ENCODE measurements at regions not wholly inside any gene's neighbourhood (a gene's known extent, or its start where the extent isn't known, plus 50 kb on each side); places are given as distances from the start of the nearest gene placed in this dataset.

DNA sequence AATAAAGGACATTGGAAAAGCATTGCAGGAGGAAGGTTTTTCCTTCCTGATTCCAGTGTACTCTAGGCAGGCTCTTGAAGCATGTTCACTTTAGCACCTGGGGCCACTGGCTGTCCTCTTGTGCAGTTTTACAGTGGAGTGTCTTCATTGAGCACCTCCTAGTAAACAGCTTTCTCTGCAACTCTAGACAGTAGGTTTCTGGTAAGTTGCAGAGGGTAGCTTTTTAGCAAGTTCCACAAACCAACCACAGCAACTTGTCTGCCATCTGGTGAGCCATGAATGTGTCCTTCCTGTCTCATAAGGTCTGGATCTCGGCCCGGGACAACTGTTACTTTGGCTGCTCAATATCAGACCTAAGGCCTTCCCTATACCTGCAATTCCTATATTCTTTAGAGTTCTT, 488.0 kb downstream of the MAN2A1 start:
- H3K36me3 ChIP-seq (ENCODE audit: control insufficient read depth in 4 of 4, insufficient read depth in 4 of 4, low read length in 3 of 4): no peaks in the 10 kb centered on the region
- ChIA-PET CTCF (no interaction called here), POLR2A (no interaction called here)
- H3K9me3 ChIP-seq (ENCODE audit: control extremely low read depth in 1 of 5, control insufficient read depth in 4 of 5, insufficient read depth in 2 of 5, low read depth in 1 of 5, low read length in 4 of 5): no peaks in the 10 kb centered on the region
- H3K4me1 ChIP-seq (ENCODE audit: control extremely low read depth in 1 of 4, control insufficient read depth in 4 of 4, insufficient read depth in 4 of 4, low read length in 3 of 4): no peaks in the 10 kb centered on the region
- DNase-seq: no peak
- WGBS (ENCODE audit: insufficient coverage): 90% methylated on average over 2 of the region's 2 CpGs
- H3K4me3 ChIP-seq (ENCODE audit: control insufficient read depth in 1 of 7, extremely low read depth in 1 of 7, insufficient read depth in 4 of 7, low read depth in 2 of 7, low read length in 6 of 7): no peak overlapping the region
- no peaks in the 10 kb centered on the region for H3K27me3 ChIP-seq (replicated peaks in 2 of 5; ENCODE audit: control insufficient read depth in 4 of 5, insufficient read depth in 5 of 5, low read length in 4 of 5)
- H3K27ac ChIP-seq (ENCODE audit: insufficient read depth in 1 of 2, low read depth in 1 of 2, low read length in 2 of 2, poor library complexity in 1 of 2, severe bottlenecking in 2 of 2): no peak overlapping the region

- H3K4me1 ChIP-seq (ENCODE audit: control extremely low read depth in 1 of 4, control insufficient read depth in 4 of 4, insufficient read depth in 4 of 4, low read length in 3 of 4): no peaks in the 10 kb centered on the region
- WGBS (ENCODE audit: insufficient coverage): no CpG with 5 or more reads among the region's 2 CpGs
- no peak overlapping the region for H3K27ac ChIP-seq (ENCODE audit: insufficient read depth in 1 of 2, low read depth in 1 of 2, low read length in 2 of 2, poor library complexity in 1 of 2, severe bottlenecking in 2 of 2)
- H3K36me3 ChIP-seq (ENCODE audit: control insufficient read depth in 4 of 4, insufficient read depth in 4 of 4, low read length in 3 of 4): no peaks in the 10 kb centered on the region
- H3K27me3 ChIP-seq (replicated peaks in 2 of 5; ENCODE audit: control insufficient read depth in 4 of 5, insufficient read depth in 5 of 5, low read length in 4 of 5): no peaks in the 10 kb centered on the region
- no peak for DNase-seq
- peaks cover 0 to 2% (median 0%) of the 10 kb centered on the region in 5 experiments for H3K9me3 ChIP-seq (ENCODE audit: control extremely low read depth in 1 of 5, control insufficient read depth in 4 of 5, insufficient read depth in 2 of 5, low read depth in 1 of 5, low read length in 4 of 5)
- POLR2A ChIA-PET: no interaction called here
- H3K4me3 ChIP-seq (ENCODE audit: control insufficient read depth in 1 of 7, extremely low read depth in 1 of 7, insufficient read depth in 4 of 7, low read depth in 2 of 7, low read length in 6 of 7): no peak overlapping the region
- CTCF ChIA-PET: no interaction called here
Observed at GRCh38 chr5:110179321-110179720, 489.6 kb downstream of the MAN2A1 start.

DNA sequence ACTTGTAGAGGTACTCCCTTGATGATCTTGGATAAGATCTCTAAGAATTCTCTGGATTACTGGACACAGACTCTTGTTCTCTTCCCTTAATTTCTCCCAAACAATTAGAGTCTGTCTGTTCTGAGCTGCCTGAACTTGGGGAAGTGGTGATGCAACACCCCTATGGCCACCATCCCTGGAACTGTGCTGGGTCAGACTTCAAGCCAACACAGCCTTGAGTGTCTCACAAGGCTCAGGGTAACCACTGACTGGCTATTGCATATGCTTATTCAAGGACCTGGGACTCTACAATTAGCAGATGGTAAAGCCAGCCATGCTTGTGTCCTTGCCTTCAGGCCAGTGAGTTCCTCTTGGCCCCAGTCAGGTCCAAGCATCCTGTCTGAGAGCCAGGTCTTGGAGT, 504.5 kb downstream of the MAN2A1 start:
- Histone ChIP-seq H3K27me3 (replicated peaks in 2 of 5; ENCODE audit: control insufficient read depth in 4 of 5, insufficient read depth in 5 of 5, low read length in 4 of 5) (no peaks in the 10 kb centered on the region), H3K4me1 (ENCODE audit: control extremely low read depth in 1 of 4, control insufficient read depth in 4 of 4, insufficient read depth in 4 of 4, low read length in 3 of 4) (no peaks in the 10 kb centered on the region), H3K9me3 (ENCODE audit: control extremely low read depth in 1 of 5, control insufficient read depth in 4 of 5, insufficient read depth in 2 of 5, low read depth in 1 of 5, low read length in 4 of 5) (peaks cover 0 to 2% (median 0%) of the 10 kb centered on the region in 5 experiments), H3K36me3 (ENCODE audit: control insufficient read depth in 4 of 4, insufficient read depth in 4 of 4, low read length in 3 of 4) (no peaks in the 10 kb centered on the region), H3K4me3 (ENCODE audit: control insufficient read depth in 1 of 7, extremely low read depth in 1 of 7, insufficient read depth in 4 of 7, low read depth in 2 of 7, low read length in 6 of 7) (no peak overlapping the region), H3K27ac (ENCODE audit: insufficient read depth in 1 of 2, low read depth in 1 of 2, low read length in 2 of 2, poor library complexity in 1 of 2, severe bottlenecking in 2 of 2) (no peak overlapping the region)
- ChIA-PET POLR2A (no interaction called here), CTCF (no interaction called here)
- no peak for DNase-seq

- Histone ChIP-seq H3K9me3 (ENCODE audit: control extremely low read depth in 1 of 5, control insufficient read depth in 4 of 5, insufficient read depth in 2 of 5, low read depth in 1 of 5, low read length in 4 of 5) (peaks cover 0 to 2% (median 0%) of the 10 kb centered on the region in 5 experiments), H3K36me3 (ENCODE audit: control insufficient read depth in 4 of 4, insufficient read depth in 4 of 4, low read length in 3 of 4) (no peaks in the 10 kb centered on the region), H3K27ac (ENCODE audit: insufficient read depth in 1 of 2, low read depth in 1 of 2, low read length in 2 of 2, poor library complexity in 1 of 2, severe bottlenecking in 2 of 2) (no peak overlapping the region), H3K27me3 (replicated peaks in 2 of 5; ENCODE audit: control insufficient read depth in 4 of 5, insufficient read depth in 5 of 5, low read length in 4 of 5) (no peaks in the 10 kb centered on the region), H3K4me3 (ENCODE audit: control insufficient read depth in 1 of 7, extremely low read depth in 1 of 7, insufficient read depth in 4 of 7, low read depth in 2 of 7, low read length in 6 of 7) (no peak overlapping the region), H3K4me1 (ENCODE audit: control extremely low read depth in 1 of 4, control insufficient read depth in 4 of 4, insufficient read depth in 4 of 4, low read length in 3 of 4) (no peaks in the 10 kb centered on the region)
- DNase-seq: no peak
- POLR2A ChIA-PET: no interaction called here
- no CpG with 5 or more reads among the region's 1 CpG for WGBS (ENCODE audit: insufficient coverage)
- CTCF ChIA-PET: no interaction called here
Observed at GRCh38 chr5:110195288-110195687, 505.6 kb downstream of the MAN2A1 start.

DNA sequence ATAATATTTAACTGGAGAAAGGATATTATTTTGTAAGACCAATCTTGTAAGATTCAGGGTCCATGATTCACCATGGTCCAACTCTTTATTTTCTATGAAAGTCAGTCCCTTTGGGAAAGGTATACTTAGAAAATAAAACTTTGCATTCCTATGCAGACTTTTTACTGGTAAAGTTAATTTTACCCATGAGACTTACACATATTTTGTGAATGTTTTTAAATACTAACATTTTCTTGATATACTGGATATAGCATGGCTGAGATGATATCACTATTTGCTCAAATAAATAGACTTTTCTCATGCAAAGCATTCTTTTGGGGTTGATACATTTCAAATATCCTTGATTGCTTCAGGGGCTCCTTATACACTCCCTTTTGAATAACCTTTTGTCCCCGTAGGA, 512.1 kb downstream of the MAN2A1 start:
- ChIA-PET CTCF (no interaction called here), POLR2A (interaction anchor here (0.5 kb wide), 1 partner anchor 408 kb away, joined by 5 read pairs; no protein-coding TSS in a partner anchor)
- Histone ChIP-seq H3K27ac (ENCODE audit: insufficient read depth in 1 of 2, low read depth in 1 of 2, low read length in 2 of 2, poor library complexity in 1 of 2, severe bottlenecking in 2 of 2) (no peak overlapping the region), H3K4me1 (ENCODE audit: control extremely low read depth in 1 of 4, control insufficient read depth in 4 of 4, insufficient read depth in 4 of 4, low read length in 3 of 4) (no peaks in the 10 kb centered on the region), H3K4me3 (ENCODE audit: control insufficient read depth in 1 of 7, extremely low read depth in 1 of 7, insufficient read depth in 4 of 7, low read depth in 2 of 7, low read length in 6 of 7) (no peak overlapping the region), H3K9me3 (ENCODE audit: control extremely low read depth in 1 of 5, control insufficient read depth in 4 of 5, insufficient read depth in 2 of 5, low read depth in 1 of 5, low read length in 4 of 5) (peaks cover 0 to 6% (median 0%) of the 10 kb centered on the region in 5 experiments), H3K36me3 (ENCODE audit: control insufficient read depth in 4 of 4, insufficient read depth in 4 of 4, low read length in 3 of 4) (no peaks in the 10 kb centered on the region), H3K27me3 (replicated peaks in 2 of 5; ENCODE audit: control insufficient read depth in 4 of 5, insufficient read depth in 5 of 5, low read length in 4 of 5) (no peaks in the 10 kb centered on the region)
- WGBS (ENCODE audit: insufficient coverage): 100% methylated on average over 1 of the region's 1 CpG
- DNase-seq: no peak

- POLR2A ChIA-PET: no interaction called here
Observed at GRCh38 chr5:110203661-110204060, 513.9 kb downstream of the MAN2A1 start.

DNA sequence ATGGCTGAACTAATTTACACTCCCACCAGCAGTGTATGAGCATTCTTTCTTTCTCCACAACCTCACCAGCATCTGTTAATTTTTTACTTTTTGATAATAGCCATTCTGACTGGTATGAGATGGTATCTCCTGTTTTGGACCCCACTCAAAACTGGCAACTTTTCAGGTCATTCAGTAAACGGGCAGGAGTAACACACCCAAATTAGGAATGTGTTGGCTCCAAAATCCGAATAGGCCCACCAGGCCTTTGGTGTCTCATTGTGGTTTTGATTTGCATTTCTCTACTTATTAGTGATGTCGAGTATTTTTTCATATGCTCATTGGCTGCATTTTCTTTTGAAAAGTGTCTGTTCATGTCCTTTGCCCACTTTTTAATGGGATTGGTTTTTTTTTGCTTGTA, 517.1 kb downstream of the TMEM232 start:
- H3K4me3 ChIP-seq (ENCODE audit: control insufficient read depth in 1 of 7, extremely low read depth in 1 of 7, insufficient read depth in 4 of 7, low read depth in 2 of 7, low read length in 6 of 7): no peak overlapping the region
- 100% methylated on average over 3 of the region's 3 CpGs for WGBS (ENCODE audit: insufficient coverage)
- H3K9me3 ChIP-seq (ENCODE audit: control extremely low read depth in 1 of 5, control insufficient read depth in 4 of 5, insufficient read depth in 2 of 5, low read depth in 1 of 5, low read length in 4 of 5): peaks cover 0 to 14% (median 0%) of the 10 kb centered on the region in 5 experiments
- no peaks in the 10 kb centered on the region for H3K4me1 ChIP-seq (ENCODE audit: control extremely low read depth in 1 of 4, control insufficient read depth in 4 of 4, insufficient read depth in 4 of 4, low read length in 3 of 4)
- H3K36me3 ChIP-seq (ENCODE audit: control insufficient read depth in 4 of 4, insufficient read depth in 4 of 4, low read length in 3 of 4): no peaks in the 10 kb centered on the region
- CTCF ChIA-PET: no interaction called here
- DNase-seq: no peak
- no peaks in the 10 kb centered on the region for H3K27me3 ChIP-seq (replicated peaks in 2 of 5; ENCODE audit: control insufficient read depth in 4 of 5, insufficient read depth in 5 of 5, low read length in 4 of 5)
- H3K27ac ChIP-seq (ENCODE audit: insufficient read depth in 1 of 2, low read depth in 1 of 2, low read length in 2 of 2, poor library complexity in 1 of 2, severe bottlenecking in 2 of 2): no peak overlapping the region
- POLR2A ChIA-PET: no interaction called here

More at GRCh38 chr5:110203661-110204060, 513.9 kb downstream of the MAN2A1 start:
- Histone ChIP-seq H3K36me3 (ENCODE audit: control insufficient read depth in 4 of 4, insufficient read depth in 4 of 4, low read length in 3 of 4) (no peaks in the 10 kb centered on the region), H3K4me1 (ENCODE audit: control extremely low read depth in 1 of 4, control insufficient read depth in 4 of 4, insufficient read depth in 4 of 4, low read length in 3 of 4) (no peaks in the 10 kb centered on the region), H3K9me3 (ENCODE audit: control extremely low read depth in 1 of 5, control insufficient read depth in 4 of 5, insufficient read depth in 2 of 5, low read depth in 1 of 5, low read length in 4 of 5) (peaks cover 0 to 16% (median 0%) of the 10 kb centered on the region in 5 experiments), H3K4me3 (ENCODE audit: control insufficient read depth in 1 of 7, extremely low read depth in 1 of 7, insufficient read depth in 4 of 7, low read depth in 2 of 7, low read length in 6 of 7) (no peak overlapping the region), H3K27me3 (replicated peaks in 2 of 5; ENCODE audit: control insufficient read depth in 4 of 5, insufficient read depth in 5 of 5, low read length in 4 of 5) (no peaks in the 10 kb centered on the region), H3K27ac (ENCODE audit: insufficient read depth in 1 of 2, low read depth in 1 of 2, low read length in 2 of 2, poor library complexity in 1 of 2, severe bottlenecking in 2 of 2) (no peak overlapping the region)
- no peak for DNase-seq
- CTCF ChIA-PET: no interaction called here
